Pancreas (tissue), 10 donors: ENCODE measurements at regions not wholly inside any gene's neighbourhood (a gene's known extent, or its start where the extent isn't known, plus 50 kb on each side); places are given as distances from the start of the nearest gene placed in this dataset.

Experiments
- ATAC-seq, 4 donors: fragments of 200-7000 bp; cut with Tn5 transposase; one replicate each; pipeline versions ENCODE4 v1.8.0 to v1.9.1; 2020; ENCODE audit warnings: mild to moderate bottlenecking in 4 of 4, moderate library complexity in 4 of 4
- DNase-seq, 6 donors: peaks; one replicate each; pipeline ENCODE4 v3.0.0-alpha.2; 2020
- FAIRE-seq: peaks from 2 replicates; lab custom pipeline; 2012; peaks lifted over from hg19 to GRCh38; lab: Jason Lieb, UNC
- H3K27ac ChIP-seq, 4 donors: fragments of 200-600 bp; sonication (generic); 1 replicate in 3 of 4; 2 replicates in 1 of 4; pipeline versions ENCODE4 v1.5.0 to v1.8.0; 2020
- H3K27me3 ChIP-seq, 4 donors: fragments of 200-600 bp; one replicate each; pipeline ENCODE4 v1.8.0; 2021
- H3K36me3 ChIP-seq, 3 donors: fragments of 200-600 bp; sonication (generic) in 1 of 3; one replicate each; pipeline versions ENCODE4 v1.5.0 to v1.8.0; 2020 to 2021
- H3K4me1 ChIP-seq, 3 donors: fragments of 200-600 bp; one replicate each; pipeline ENCODE4 v1.8.0; 2021
- H3K4me3 ChIP-seq, 4 donors: fragments of 200-600 bp; sonication (generic) in 2 of 4; one replicate each; pipeline versions ENCODE4 v1.5.0 to v1.8.0; 2020 to 2021
- H3K9me3 ChIP-seq, 4 donors: fragments of 200-600 bp; one replicate each; pipeline ENCODE4 v1.8.0; 2021
- CTCF ChIP-seq, 4 donors: fragments of 200-600 bp; sonication (generic) in 3 of 4; IDR thresholded peaks; one replicate each; pipeline versions ENCODE4 v1.5.0 to v1.8.0; 2021; ENCODE audit warnings: antibody characterized with exemption in 4 of 4
- WGBS, 2 donors: extraction: QIAGEN DNeasy Blood & Tissue Kit; methylation state at CpG; one replicate each; pipeline ENCODE4 v1.1.7; 2013; 5-methylcytosine and 5-hydroxymethylcytosine counted together
- intact Hi-C, 3 donors: fragments of 100-400 bp; cut with DNase I; formaldehyde crosslinking; loops; one replicate each; pipeline versions ENCODE4 v1.11.1 to v1.14.2; 2022
- donor health status: healthy with polysubstance abuse.
- donor health status: DM: no; HTN: no; CAD: no; lungs with moderate emphysema.
- donor health status: DM: no; HTN: no; CAD: no.
- donor health status: control.
- donor health status: control.
- donor health status: Bipolar disorder and iron deficiency.
- donor health status: DM: yes; HTN: yes; CAD: no.
- donor health status: DM: no; HTN: no; CAD: no.
- donor health status: DM: no; HTN: no; CAD: no.
- donor health status: DM: yes; HTN: yes; CAD: no.

GRCh38 chr12:131542351-131542750 lies 168.5 kb upstream of the SFSWAP start:
- TF ChIP-seq CTCF (IDR thresholded peaks at IDR 0.05): no peak
- Histone ChIP-seq H3K4me1 (no peaks in the 10 kb centered on the region), H3K27me3 (no peaks in the 10 kb centered on the region), H3K27ac (no peak overlapping the region), H3K4me3 (no peak overlapping the region), H3K9me3 (no peaks in the 10 kb centered on the region), H3K36me3 (no peaks in the 10 kb centered on the region)
- DNase-seq (no peak), ATAC-seq (no peak), FAIRE-seq (no peak)
- WGBS, 2 donors: 50 to 64% methylated on average over 4 of the region's 4 CpGs
- intact Hi-C loops: no loop called here

- ATAC-seq: no peak
- intact Hi-C loops: no loop called here
- Histone ChIP-seq H3K27me3 (no peaks in the 10 kb centered on the region), H3K9me3 (no peaks in the 10 kb centered on the region), H3K27ac (no peak overlapping the region), H3K4me1 (no peaks in the 10 kb centered on the region), H3K36me3 (no peaks in the 10 kb centered on the region), H3K4me3 (no peak overlapping the region)
- DNase-seq: no peak
- no peak for TF ChIP-seq CTCF (IDR thresholded peaks at IDR 0.05)
- WGBS, 2 donors: 55 to 77% methylated on average over 5 of the region's 5 CpGs
- FAIRE-seq: no peak
These were observed 167.8 kb upstream of the SFSWAP start for GRCh38 chr12:131543040-131543439.

GRCh38 chr12:131547555-131547954 lies 163.3 kb upstream of the SFSWAP start:
- Histone ChIP-seq H3K36me3 (no peaks in the 10 kb centered on the region), H3K9me3 (no peaks in the 10 kb centered on the region), H3K4me1 (no peaks in the 10 kb centered on the region), H3K27me3 (no peaks in the 10 kb centered on the region), H3K27ac (no peak overlapping the region), H3K4me3 (no peak overlapping the region)
- 40 to 54% methylated on average over 6 of the region's 6 CpGs for WGBS, 2 donors
- intact Hi-C loops: no loop called here
- ATAC-seq (no peak), DNase-seq (no peak), FAIRE-seq (no peak)
- TF ChIP-seq CTCF (IDR thresholded peaks at IDR 0.05): no peak

- DNase-seq: no peak
These were observed 160.8 kb upstream of the SFSWAP start for GRCh38 chr12:131550121-131550520.

More at GRCh38 chr12:131550121-131550520, 160.8 kb upstream of the SFSWAP start:
- Histone ChIP-seq H3K27me3 (no peaks in the 10 kb centered on the region), H3K36me3 (no peaks in the 10 kb centered on the region), H3K9me3 (no peaks in the 10 kb centered on the region), H3K4me1 (no peaks in the 10 kb centered on the region), H3K4me3 (no peak overlapping the region), H3K27ac (no peak overlapping the region)
- ATAC-seq: no peak
- intact Hi-C loops: no loop called here
- no peak for TF ChIP-seq CTCF (IDR thresholded peaks at IDR 0.05)
- FAIRE-seq: no peak
- 60 to 65% methylated on average over 5 of the region's 5 CpGs for WGBS, 2 donors
